ACHN (cell line): ENCODE measurements at regions not wholly inside any gene's neighbourhood (a gene's known extent, or its start where the extent isn't known, plus 50 kb on each side); places are given as distances from the start of the nearest gene placed in this dataset.

Experiments
- DNase-seq: peaks from one replicate; pipeline ENCODE4 v3.0.0-alpha.2; 2015
- in situ Hi-C: cut with HindIII; loops from 2 replicates; pipeline ENCODE4 v1.10.0; 2017; ENCODE audit warnings: low sequenced_read_pairs, low pct_ligation_motif_present, low pct_unique_long_range_greater_than_20kb

DNA sequence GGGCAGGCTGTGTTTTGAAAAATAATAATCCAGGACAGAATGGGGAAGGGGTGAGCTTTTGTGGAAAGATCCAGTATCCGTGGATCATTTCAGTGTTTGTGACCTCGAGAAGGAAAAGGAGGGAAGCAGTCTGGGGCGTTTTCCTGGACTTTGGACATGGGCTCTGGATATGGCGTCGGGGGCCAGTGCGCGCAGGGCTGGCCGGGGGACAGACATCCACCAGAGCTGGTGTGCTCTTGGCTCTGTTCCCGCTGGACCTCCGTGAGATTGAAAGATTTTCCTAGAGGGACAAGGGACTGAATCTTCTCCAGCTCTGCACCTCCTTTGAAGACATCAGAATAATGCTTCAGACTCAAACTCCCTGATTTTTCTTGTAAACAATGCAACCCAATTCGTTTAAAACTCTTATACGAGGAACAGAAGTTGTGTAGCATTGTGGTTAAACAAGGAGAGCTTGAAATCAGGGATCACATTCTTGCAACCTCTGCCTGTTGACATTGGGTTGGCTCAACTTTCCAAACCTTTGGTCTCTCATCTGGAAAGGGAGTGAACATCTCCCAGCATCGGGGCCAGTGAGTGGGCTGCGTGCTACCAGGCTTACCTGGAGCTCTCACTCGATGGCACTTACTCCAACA, 75.9 kb downstream of the C16orf95 start:
- in situ Hi-C loops, result no loop called here
- DNase-seq, result no peak

DNA sequence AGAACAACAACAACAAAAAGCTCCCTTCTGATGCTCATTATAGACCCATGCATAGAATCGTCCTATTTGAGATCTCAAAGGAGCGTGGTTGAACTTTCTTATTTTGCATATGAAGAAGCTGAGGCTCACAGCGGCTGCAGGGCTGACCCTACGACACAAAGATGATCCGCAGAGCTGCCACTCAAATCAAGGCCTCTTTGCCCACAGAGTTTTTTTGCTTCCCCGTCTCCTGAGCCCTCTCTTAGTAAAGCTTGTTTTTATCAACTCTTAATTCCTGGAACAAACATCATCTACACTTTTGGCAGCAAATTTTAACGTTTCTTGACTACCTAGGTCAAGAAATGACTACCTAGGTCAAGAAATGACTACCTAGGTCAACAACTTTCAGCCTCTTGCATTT, 73.7 kb downstream of the C16orf95 start:
- in situ Hi-C loops, result no loop called here
- no peak for DNase-seq

DNA sequence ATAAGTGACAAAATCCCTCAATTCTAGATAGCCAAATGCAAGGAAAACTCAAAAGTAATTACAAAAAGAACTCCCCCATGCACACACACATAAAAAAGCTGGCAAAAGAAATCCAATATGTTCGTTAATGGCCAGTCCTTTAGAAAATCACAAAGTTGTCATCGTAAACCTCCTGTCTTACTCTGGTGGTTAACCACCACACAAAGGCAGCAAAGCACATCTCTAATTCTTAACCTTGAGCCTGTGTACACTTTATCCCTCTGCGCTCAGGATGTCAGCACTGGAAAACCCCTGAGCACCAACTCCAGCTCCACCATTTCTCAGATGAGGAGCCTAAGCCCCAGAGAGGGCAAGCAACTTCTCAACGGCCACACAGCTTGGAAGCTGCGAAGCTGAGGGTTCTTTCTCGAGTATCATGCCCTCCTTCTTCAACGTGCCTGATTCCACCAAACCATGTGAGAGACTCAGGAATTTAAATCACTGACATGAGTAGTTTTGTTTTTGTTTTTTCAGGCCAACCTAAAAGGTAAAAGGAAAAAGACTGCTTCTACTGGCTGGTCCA, 72.5 kb downstream of the C16orf95 start:
- no peak for DNase-seq
- in situ Hi-C loops, result no loop called here

DNA sequence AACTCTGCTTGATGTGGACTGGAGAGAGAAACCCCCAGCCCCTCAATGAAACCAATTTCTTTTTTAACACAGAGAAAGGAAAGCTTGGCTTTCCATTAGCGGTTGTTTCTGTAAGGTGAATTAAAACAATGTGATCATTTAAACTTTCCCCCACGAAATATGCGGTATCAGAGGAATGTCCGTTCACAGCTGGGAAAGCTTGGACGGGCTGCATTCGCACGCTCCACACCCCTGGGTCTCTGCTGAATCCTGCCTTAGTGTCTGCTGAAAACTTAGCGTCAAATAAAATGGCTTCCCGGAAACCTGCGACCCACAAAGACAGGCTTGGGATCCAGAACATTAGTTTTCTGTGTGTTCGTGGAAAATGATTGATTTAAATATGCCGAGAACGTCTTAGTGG, 71.7 kb downstream of the C16orf95 start:
- in situ Hi-C loops, result no loop called here
- no peak for DNase-seq

DNA sequence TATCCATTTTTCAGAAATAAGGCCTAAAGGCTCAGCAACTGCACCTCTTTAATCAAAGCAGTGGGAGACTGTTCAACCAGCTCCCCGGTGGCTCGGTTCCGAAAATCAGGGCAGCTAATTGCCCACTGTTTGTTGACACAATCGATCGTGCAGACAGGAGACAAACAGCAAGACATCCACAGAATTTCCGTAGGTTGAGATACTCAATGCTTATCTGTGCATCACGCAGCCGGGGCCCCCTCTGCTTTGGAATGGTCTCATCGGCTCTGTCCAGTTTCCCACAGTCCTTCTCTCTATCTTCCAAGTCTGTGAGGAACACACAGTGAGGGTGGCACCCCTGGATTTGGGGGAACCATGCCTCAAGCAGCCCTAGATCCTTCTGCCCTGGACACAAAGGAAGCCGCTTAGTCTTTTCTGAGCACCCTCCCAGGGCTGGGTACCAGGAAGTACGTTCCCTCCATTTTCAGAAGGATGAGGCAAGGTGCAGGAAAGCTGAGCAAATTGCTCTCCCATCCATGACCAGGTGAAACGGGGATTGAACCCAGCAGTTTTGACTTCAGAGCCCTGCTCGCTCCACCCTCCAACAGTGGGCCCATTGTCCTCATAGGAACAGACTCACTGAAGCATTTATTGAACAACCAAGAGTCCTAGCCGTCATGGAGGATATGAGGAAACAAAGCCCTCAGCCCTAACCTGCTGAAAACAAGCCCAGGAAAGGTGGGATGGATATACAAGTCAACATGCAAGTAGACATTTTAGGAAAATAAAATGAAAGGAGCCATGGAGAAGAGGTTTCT, 70.7 kb downstream of the C16orf95 start:
- DNase-seq, result no peak
- in situ Hi-C loops, result no loop called here

DNA sequence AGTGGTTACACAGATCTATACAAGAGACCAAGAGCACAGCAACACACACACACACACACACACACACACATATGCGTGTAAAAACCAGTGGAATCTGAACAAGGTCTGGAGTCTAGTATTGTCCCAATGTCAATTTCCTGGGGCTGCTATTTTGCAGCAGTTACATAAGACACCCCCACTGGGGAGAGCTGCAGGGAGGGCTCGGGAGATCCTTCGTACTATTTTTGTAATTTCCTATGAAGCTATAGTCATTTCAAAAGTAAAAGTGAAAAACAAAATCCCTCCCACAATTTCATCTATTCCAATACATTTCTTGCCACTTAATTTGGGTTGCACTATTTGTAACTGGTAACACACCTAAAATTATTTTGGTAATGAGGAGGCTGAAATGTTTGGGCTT, 68.5 kb downstream of the C16orf95 start:
- DNase-seq, result no peak
- in situ Hi-C loops, result no loop called here

DNA sequence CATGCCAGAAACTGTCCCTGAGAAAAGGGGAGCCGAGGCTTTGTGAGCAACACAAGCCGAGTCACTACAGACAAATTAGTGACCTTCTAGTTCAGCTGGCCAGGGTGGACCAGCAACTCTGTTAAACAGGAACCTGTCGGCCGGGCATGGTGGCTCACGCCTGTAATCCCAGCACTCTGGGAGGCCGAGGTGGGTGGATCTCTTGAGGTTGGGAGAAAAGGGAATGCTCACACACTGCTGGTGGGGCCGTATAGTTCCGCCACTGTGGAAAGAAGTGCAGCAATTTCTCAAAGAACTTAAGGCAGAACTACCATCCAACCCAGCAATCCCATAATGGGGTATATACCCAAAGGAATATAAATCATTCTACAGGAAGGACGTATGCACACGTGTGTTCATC, 67.8 kb downstream of the C16orf95 start:
- no peak for DNase-seq
- in situ Hi-C loops, result no loop called here

DNA sequence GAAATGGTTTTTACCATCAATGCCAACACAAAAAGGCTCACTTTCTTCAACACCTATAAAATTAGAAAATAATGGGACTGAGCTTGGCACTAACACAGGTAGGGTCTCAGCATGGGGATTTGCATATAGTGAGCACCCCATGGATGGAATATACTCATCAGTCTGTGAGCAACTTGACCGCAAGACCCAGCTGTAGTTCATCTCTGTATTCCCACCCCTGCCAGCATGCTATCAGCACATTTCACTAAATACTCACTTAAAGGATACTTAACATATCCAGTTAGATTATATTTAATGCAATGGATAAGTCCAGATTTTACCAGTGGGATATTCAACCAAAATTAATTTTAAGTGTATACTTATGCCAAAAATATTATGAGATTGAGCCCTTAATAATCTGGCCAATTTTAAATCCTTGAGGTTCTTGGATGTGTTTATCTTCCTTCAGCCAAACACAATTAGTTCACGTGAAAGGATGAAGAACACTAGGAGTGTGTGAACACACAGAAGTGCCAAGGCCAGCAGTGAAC, 66.7 kb downstream of the C16orf95 start:
- in situ Hi-C loops, result no loop called here

DNA sequence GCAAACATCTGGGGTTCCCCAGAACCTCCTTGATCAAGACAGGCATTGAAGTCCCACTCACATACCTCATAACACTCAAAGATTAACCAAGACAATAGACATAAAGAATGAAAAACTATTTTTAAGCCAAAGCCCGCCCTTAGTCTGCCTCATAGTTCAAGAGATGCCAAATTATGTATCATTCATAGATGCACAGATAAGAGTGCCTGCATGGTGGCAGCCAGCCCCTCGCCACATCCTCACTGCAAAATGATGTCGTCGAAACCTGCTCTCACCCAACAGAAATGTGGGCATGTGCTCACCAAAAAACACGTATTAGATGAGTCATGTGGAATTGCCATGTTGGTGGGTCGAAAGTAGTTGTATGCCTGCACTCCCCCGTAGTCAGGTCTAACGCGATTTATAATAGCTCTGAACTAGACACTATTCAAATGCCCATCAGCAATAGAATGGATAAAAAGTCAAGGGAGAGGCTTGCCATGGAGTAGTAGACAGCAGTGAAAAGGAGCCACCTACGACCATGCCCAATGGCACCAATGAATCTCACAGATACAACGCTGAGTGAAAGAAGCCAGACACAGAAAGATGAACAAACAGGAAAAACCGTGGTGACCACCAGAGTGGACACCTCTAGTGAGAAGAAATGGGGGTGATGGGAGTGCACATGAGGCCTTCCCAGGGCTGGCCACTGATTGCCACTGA, 64.8 kb downstream of the C16orf95 start:
- in situ Hi-C loops, result no loop called here
- DNase-seq, result no peak

More for the DNA sequence above, 66.7 kb downstream of the C16orf95 start:
- DNase-seq, result no peak
